OCI-M1 (cell line): ENCODE measurements at regions not wholly inside any gene's neighbourhood (a gene's known extent, or its start where the extent isn't known, plus 50 kb on each side); places are given as distances from the start of the nearest gene placed in this dataset.
"Not testable (repeated sequence)": the region's sequence is repeated elsewhere in the genome, so short reads cannot be mapped to it uniquely, and the experiment has no call there.

ENCODE experiments used
- DNase-seq: peaks from one replicate; lab custom pipeline; 2025; lab: John Stamatoyannopoulos, UW

DNA sequence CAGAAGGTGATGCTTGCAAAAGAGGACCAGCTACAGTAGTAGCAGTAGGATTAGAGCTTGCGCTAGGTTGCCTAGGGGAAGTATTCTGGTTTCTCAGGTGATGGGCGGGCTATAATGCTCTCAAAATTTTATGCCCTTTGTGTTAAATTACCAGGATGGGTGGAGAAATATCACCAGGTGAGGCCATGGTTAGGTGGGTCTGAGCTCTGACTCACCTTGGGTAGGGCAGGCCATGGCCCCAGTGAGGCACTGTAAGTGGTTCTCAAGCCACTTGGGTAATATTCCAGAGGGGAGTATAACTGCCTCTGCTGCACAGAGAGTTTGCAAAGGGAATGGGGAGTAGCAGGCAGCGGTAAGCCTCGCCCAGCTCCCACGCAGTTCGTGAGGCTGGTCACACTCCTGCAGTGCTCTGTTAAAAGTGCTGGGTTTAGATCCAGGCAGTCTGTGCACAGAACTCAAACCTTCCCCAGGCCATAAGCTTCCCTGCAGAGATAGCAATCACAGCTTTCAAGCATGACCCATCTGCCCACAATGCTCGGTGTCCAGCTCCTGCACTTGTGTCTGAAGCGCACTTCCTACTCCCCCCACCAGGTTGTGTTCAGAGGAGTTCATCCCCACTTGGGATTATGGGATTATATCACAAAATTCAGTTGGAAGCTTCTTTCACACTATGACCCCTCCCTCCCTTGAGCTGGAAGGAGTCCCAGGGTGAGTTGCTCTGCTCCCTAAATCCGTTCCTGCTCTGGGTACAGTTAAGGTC, 575.0 kb downstream of the CHSY3 start:
- DNase-seq, result no peak

DNA sequence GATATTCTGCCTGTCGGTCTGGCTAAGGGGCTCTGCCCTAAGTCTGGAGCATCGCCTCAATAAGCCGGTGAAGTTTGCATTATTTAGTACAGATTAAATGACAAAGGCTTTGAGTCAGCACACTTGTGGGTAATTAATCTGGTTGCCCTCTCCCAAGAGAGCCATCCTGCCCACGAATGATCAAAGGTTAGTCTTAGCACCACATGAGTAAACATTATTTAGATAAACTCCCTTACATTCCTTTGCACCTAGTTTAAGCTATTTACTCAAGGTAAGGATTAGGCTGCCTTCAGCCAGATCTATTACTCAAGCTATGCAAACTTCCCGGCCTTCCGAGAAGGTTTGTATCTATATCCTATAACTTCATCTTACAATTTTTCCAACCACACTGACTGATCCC, 572.1 kb downstream of the CHSY3 start:
- DNase-seq, result no peak

DNA sequence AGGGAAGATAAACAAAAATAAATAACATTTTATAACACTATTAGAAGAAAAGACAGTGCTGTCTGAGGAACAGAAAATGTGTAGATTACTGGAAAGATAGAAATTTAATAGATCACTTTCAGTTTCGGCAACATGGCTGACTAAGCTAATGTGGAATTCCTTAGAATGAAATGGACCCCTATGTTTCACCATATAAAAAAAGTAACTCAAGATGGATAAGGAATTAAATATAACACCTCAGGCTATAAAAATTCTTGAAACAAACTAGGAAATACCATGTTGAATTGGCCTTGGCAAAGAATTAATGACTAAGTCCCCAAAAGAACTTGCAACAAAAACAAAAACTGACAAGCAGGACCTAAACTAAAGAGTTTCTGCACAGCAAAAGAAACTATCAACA, 558.3 kb downstream of the CHSY3 start:
- no peak for DNase-seq

DNA sequence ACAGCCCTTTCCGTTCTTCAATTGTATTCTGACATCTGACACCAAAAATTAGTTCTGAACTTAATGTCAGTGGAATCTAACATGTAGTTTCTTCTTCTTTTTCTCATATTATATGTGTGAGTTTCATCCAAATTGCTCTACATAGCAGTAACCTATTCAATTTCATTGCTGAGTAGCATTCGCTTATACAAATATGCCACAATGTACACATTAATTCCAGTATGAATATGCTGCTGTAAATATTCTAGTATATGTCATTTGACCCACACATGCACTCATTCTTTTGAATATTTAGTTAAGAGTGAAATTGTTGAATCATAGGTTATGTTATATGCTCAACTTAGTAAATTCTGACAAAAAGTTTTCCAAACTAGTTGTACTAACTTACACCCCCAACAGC, 550.9 kb downstream of the CHSY3 start:
- no peak for DNase-seq

DNA sequence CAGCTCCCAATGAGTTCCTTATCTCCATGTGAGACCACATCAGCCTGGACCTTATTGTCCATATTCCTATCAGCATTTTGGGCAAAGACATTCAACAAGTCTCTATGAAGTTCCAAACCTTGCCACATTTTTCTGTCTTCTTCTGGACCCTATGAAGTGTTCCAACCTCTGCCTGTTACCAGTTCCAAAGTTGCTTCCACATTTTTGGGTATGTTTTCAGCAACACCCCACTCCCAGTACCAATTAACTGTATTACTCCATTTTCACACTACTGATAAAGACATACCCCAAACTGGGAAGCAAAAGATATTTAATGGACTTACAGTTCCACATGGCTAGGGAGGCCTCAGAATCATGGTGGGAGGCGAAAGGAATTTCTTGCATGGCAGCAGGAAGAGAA, 548.5 kb downstream of the CHSY3 start:
- DNase-seq, result no peak

DNA sequence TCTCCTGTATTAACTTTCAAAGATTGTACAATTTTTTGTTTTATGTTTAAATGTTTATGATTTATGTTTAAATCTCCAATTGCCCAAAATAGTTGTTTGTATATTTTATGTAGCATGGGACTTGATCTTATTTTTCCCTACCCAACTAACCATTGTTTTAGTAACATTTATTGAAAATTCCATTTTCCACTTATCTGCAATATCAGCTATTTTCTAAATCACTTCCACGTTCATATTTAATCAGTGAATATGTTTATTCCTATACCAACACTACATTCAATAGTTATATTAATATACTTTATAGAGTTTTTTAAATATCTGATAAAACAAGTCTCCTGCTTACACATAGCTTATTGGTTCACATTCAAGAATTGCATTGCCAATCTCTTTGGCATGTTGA, 532.2 kb downstream of the CHSY3 start:
- DNase-seq, result no peak

DNA sequence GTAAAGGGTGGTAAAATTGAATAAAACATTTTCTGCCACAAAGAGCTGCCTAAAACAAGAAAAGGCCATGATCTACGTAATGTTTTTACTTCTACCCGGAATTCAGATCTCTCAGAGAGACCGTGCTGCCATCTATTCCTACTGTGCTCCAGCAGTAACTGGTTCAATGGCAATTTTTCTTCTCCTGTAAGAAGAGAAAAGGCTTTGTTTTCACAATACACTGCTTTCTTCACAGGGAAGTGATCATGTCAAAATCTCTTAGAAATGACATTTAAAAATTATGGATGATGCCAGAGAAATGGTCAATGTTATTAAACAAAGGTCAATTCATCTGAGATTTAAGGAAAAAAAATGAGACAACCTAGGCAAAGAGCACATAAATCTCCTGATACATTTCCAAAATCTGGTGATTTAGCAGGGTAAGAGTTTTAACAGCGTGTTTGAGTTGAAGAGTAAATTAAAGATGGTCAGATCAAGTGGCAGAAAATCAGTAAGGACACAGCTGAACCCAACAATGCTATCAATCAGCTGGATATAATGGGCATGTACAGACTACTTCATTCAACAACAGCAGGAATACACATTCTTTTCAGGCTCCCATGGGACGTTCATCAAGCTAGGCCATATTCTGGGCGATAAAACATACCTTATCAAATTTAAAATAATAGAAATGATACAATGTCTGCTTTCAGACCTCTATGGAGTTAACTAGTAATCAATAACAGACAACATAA, 523.1 kb downstream of the CHSY3 start:
- DNase-seq, result no peak

DNA sequence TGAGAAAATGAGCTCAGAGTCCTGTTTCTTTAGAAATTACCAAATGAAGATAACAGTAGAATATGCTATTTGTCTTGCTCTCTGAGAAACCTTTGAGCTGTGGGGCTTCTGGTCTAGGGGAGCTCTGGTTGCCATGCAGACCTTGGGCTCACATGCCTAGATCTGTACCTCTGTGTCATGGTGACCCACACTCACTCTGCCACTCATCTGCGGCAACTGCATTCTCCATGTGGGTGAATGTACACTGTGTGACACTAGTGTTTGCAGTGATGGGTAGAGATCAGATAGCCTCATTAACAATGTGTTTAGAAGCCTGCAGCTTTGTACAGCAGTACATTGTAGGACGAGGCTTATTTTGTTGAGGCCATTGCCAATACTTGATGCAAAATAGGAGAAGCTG, 521.2 kb downstream of the CHSY3 start:
- DNase-seq, result no peak

DNA sequence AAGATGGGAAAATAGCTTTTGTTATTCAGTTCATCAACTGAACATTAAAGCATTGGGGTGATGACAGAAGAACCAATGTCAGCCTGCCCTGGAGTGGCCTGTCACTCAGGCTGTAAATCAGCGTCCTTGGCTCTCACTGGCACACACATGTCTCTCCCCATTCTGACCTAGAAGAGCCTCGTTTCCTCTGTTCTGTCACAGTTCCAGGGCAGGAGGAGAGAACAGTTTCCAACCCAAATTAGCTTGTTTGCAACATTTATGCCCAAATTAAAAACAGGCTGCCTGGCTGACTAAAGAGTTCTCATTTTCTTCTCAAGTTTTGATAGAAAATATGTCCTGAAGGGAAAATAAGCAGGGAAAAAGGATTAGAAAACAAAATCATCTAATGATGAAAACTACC, 520.1 kb downstream of the CHSY3 start:
- DNase-seq, result no peak

DNA sequence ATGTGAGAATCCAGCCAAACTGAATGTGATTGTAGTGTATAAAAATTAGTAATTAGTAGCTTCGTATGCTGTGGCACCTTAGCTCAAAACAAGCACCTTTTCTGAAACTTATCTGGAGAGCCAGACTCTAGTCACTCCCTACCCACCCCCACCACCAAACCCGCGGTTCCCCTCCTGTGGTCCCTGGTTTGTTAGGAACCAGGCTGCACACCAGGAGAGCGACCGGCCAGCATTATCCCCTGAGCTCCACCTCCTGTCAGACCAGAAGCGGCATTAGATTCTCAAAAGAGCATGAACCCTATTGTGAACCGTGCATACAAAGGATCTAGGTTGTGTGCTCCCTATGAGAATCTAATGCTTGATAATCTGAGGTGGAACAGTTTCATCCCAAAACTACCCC, 498.6 kb downstream of the CHSY3 start:
- DNase-seq, result no peak

DNA sequence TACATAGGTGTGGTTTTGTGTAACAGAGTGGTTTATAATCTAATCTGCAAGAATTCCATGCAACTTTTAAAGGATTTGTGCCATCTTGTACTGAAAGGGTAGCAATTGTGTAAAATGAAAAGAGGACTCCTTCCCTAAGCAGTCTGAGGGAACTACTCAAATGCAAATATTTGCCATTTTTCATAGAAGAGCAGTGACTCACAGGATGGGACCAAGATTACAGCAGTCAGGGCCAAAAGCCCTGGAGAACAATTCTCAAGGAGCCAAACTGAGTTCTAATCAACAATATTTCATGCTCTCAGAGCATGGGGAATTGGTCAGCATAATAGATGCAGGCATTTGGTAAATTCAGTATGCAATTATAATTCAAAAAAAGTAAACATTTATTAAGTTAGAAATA, 495.8 kb downstream of the CHSY3 start:
- DNase-seq, result no peak

DNA sequence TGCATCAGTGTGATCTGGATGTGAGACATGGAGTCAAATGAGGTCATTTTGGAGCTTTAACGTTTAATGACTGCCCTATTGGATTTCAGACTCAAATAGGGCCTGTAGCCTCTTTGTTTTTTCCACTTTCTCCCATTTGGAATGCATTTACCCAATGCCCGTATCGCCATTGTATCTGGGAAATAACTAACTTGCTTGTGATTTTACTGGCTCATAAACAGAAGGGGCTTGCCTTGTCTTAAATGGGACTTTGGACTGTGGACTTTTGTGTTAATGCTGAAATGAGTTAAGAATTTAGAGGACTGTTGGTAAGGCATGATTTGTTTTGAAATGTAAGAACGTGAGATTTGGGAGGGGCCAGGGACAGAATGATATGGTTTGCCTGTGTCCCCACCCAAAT, 494.6 kb downstream of the CHSY3 start:
- DNase-seq, result no peak

DNA sequence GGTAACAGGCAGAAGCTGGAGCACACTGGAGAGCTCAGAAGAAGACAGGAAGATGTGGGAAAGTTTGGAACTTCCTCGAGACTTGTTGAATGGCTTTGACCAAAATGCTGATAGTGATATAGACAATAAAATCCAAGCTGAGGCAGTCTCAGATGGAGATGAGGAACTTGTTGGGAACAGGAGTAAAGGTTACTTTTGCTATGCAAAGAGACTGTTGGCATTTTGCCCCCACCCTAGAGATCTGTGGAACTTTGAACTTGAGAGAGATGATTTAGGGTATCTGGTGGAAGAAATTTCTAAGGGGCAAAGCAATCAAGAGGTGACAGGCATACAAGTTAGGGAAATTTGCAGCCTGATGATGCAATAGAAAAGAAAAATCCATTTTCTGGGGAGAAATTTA, 493.5 kb downstream of the CHSY3 start:
- DNase-seq, result not testable (repeated sequence)

DNA sequence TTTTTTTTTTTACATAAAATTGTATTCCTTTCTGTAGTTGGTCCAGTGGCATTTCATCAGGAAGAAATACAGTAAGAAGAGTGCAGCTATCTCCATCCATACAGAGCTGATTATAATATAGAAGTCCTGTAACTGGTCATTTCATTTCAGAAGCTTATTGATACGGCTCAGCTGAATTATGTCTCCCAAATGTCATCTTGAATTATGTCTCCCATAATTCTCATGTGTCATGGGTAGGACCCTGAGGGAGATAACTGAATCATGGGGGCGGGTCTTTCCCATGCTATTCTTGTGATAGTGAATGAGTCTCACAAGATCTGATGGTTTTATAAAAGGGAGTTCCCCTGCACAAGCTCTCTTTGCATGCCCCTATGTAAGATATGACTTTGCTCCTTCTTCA, 492.9 kb downstream of the CHSY3 start:
- DNase-seq, result peak; percentile 11

DNA sequence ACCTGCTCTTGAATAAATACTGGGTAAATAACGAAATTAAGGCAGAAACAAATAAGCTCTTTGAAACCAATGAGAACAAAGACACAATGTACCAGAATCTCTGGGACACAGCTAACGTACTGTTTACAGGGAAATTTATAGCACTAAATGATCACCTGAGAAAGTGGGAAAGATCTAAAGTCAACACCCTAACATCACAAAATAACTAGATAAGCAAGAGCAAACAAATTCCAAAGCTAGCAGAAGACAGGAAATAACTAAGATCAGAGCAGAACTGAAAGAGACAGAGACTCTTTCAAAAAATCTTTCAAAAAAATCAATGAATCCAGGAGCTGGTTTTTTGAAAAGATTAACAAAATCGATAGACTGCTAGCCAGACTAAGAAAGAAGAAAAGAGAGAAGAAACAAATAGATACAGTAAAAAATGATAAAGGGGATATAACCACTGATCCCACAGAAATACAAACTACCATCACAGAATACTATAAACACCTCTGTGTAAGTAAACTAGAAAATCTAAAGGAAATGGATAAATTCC, 487.5 kb downstream of the CHSY3 start:
- DNase-seq, result not testable (repeated sequence)

DNA sequence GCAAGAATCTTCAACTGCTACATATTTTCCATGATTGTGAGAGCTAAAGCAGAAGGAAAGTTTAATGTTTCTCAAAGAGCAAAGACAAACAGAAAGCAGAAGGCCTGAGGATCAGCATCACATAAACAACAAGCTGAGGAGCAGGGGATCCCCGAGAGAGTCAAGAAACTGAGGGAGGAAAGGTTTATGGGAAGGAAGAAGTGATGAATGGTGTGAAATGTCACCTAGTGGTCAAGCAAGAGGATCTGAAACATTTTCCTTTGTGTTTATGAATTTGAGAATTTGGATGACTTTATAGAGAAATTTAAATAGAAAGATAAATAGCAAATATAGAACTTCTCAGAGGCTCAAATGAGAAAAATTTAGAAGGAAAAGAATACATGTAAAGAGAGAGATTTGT, 481.9 kb downstream of the CHSY3 start:
- no peak for DNase-seq

DNA sequence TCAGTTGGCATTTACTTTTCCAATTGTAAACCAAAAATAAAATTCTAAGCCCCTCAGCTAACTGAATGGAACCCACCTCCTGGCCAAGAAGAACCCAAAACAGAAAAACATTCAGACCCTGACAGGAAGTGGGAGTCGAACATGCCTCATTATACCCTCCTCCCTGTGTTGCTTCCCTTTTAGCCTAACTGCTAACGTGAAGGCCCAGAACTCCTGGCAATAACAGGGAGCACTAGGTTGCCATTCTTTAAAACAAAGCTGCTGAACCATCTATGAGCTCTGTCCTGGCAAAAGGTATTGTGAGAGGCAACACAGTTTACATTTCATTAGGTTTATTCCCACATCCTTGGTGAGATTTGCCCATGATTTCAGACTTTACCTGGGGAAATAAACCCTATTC, 481.4 kb downstream of the CHSY3 start:
- no peak for DNase-seq

DNA sequence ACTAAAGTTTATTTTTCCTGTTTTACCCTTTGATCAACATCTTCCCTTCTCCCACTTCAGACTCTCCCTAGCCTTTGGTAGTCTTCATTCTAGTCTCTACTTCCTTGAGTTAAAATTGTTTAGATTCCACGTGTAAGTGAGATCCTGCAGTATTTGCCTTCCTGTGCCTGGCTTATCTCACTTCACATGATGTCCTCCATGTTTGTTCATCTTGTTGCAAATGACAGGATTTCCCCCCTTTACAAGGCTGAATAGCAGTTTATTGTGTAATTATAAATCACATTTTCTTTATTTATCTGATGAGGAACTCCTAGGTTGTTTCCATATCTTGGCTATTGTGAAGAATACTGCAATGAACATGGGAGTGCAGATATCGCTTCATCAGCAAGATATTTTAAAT, 461.7 kb downstream of the CHSY3 start:
- DNase-seq, result no peak

DNA sequence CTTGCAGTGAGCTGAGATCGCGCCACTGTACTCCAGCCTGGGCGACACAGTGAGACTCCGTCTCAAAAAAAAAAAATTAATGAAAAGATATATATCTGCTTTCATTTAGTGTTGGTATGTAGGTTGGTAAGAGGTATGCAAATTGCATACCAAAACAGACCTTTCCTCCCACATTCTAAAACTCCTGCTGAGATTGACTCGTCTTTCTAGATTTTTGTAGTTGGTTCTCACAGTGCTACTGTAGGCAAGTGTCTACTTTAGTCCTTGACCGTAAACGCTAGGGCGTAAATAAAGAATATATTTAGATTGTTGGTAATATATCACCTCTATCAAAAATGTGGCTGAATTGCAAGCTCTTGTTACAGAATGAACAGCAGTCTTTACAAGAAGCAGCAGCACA, 445.9 kb downstream of the CHSY3 start:
- DNase-seq, result no peak

DNA sequence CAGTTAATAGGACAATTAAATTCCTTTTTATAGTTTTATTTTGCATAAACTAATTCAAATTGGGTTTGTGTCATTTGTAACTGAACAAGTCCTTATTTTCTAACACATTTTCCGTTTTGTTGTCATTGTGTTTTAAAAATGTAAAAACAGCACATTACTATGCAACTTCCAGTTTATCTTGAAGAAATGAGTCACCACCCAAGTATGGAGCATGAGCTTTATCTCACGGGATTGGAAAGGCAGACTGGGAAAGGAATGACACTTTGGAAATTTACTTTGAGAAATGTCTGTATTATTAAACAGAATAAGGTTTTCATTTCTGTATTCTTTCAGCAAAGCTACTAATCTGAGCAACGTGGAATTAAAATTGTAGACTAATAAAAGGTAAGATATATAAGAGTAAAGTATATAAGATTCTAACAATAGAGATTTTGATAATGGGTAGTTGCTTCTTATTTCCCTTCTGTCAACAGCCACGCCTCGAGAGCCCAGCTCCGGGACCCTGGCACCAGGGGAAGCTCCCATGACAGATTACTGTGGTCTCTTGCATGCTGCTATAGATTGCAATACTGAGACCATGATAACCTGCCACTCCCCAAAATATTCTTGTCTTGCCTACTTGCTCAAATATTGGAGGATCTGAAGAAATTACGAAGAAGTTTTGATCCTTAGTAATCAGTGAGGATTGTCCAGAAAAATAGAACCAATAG, 433.1 kb downstream of the CHSY3 start:
- DNase-seq, result no peak

DNA sequence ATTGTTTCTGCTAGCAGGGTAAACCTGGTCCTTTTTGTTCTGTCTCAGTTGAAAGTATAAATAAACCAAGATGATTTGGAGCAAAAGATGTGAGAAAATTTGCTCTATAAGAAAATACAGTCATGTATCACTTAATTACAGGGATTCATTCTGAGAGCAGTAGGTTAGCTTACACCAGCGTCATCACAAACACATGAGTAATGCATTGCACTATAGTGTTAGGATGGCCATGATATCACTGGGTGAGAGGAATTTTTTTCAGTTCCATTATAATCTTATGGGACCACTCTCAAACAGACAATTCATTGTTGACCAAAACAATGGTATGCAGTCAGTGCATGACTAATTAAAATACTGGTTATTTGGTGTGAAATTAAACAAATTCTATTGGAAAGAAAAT, 430.9 kb downstream of the CHSY3 start:
- no peak for DNase-seq

DNA sequence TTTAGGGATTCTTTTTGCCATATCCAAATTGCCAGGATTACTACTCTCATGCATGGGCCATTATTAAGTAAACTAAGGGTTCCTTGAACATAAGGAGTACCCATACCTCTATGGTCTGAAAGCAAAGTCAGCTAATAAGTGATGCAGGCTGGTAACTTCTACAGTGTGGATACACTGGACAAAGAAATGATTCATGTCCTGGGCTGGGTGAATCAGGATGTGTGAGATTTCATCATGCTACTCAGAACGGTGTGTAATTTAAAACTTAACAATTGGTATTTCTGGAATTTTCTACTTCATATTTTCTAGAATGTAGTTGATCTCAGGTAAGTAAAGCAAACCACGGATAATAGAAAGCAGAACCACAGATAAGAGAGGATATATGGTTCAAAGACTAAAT, 428.8 kb downstream of the CHSY3 start:
- no peak for DNase-seq

DNA sequence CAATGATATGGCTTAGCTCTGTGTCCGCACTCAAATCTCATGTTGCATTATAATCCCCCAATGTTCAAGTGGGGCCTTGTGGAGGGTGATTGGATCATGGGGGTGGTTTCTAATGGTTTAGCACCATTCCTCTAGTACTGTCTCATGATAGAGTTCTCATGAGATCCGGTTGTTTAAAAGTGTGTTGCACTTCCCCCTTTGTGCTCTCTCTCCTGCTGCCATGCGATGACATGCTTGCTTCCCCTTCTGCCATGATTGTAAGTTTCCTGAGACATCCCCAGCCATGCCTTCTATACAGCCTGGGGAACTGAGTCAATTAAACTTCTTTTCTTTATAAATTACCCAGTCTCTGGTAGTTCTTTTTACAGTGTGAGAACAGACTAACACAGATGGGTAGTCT, 427.1 kb downstream of the CHSY3 start:
- no peak for DNase-seq
